ENCODE measurements at regions not wholly inside any gene's neighbourhood (a gene's known extent, or its start where the extent isn't known, plus 50 kb on each side); places are given as distances from the start of the nearest gene placed in this dataset.

DNA sequence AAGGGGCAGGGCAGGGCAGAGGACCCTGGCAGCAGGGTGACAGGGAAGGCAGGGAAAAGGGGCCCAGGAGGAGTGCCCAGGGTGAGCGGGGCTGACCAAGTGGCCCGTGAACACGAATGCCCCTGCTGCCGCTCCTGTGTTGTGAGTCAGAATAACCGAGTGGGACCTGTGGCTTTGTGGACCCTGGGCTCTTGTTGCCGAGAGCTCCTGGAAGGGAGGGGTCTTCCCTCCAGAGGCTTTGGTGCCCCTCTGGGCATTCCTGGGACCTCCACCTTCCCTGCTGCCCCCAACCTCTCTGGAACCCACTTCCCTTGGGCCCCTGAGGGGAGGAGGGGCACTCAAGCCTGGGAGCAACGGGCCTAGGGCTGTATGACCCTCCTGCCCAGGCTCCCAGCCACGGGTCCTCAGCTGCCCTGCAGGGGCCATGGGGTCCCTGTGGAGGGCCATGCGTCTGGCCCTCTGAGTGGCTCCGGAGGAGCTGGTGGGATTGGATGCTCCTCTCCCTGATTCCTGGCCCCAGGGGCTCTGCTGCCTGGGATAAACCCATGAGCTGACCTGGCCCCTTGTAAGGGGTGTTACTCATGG, 319.4 kb downstream of the TMEM121 start:
- Mint-ChIP-seq H3K27me3 (no peaks in the 10 kb centered on the region), H3K4me3 (no peak overlapping the region), H3K4me1 (no peaks in the 10 kb centered on the region), H3K27ac (no peak overlapping the region), H3K9me3 (no peaks in the 10 kb centered on the region)
- ATAC-seq, result no peak
- no peak for DNase-seq

DNA sequence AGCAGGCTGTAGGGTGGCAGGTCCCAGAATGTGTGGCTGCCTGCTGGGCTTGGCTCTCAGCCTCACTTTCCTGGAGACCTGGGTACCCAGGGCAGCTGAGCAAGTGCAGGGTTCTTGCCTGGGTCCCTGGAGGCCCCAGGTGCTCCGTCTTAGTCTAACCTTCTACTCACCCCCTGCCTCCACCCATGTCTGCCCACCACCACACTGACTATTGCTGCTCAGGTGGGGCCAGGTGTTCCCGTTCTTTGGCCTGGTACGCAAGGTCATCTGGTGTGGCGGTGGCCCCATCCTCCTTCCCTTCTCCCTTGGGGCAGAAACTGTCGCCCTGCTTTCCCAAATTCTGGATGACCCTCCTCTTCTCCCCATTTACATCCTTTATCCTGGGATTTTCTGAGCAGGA, 319.9 kb downstream of the TMEM121 start:
- Mint-ChIP-seq H3K27ac (peak overlapping the region in 1 of 2 donors; percentile 65), H3K4me3 (no peak overlapping the region), H3K9me3 (no peaks in the 10 kb centered on the region), H3K4me1 (no peaks in the 10 kb centered on the region), H3K27me3 (no peaks in the 10 kb centered on the region)
- no peak for DNase-seq
- ATAC-seq, result no peak

DNA sequence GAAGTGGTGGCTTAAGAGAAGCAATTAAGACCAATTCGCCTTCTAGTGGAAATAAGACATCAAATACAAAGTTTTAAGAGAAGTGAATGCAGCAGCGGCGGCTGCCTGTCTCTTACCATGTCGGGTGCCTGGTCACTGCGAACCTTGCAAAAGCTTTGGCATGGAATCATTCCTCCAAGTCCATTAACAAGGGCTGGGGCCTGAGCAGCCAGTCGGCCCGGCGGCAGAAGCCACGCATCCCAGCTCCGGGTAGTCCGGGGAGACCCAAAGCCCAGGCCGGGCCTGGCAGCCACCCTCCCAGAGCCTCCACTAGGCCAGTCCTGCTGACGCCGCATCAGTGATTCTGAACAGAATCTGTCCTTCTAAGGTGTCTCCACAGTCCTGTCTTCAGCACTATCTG, 321.0 kb downstream of the TMEM121 start:
- no peaks in the 10 kb centered on the region for H3K4me1 Mint-ChIP-seq
- ATAC-seq, result no peak
- no peaks in the 10 kb centered on the region for H3K9me3 Mint-ChIP-seq
- H3K27me3 Mint-ChIP-seq, result no peaks in the 10 kb centered on the region
- no peak overlapping the region for H3K27ac Mint-ChIP-seq
- DNase-seq, result no peak
- no peak overlapping the region for H3K4me3 Mint-ChIP-seq

DNA sequence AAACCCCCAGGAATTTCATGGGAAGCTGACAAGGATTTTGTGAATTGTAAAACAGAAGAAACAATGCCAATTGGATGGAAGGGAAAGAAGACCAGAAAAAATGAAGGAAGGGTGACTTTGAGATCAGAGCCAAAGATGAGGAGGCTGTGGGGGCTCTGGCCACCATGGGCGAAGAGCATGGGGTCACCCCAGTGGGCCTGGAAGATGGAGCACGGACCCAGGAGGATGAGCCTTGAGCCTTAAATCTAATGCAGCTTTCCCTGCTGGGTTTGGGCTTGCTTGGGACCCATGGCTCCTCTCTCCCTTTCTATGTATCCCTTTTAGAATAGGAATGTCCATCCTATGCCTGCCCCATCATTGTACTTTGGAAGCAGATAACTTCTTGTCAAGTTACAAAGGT, 322.2 kb downstream of the TMEM121 start:
- H3K27me3 Mint-ChIP-seq, result no peaks in the 10 kb centered on the region
- H3K4me3 Mint-ChIP-seq, result no peak overlapping the region
- no peak overlapping the region for H3K27ac Mint-ChIP-seq
- ATAC-seq (no peak), DNase-seq (no peak)
- H3K4me1 Mint-ChIP-seq, result peaks cover 5% of the 10 kb centered on the region
- H3K9me3 Mint-ChIP-seq, result no peaks in the 10 kb centered on the region

DNA sequence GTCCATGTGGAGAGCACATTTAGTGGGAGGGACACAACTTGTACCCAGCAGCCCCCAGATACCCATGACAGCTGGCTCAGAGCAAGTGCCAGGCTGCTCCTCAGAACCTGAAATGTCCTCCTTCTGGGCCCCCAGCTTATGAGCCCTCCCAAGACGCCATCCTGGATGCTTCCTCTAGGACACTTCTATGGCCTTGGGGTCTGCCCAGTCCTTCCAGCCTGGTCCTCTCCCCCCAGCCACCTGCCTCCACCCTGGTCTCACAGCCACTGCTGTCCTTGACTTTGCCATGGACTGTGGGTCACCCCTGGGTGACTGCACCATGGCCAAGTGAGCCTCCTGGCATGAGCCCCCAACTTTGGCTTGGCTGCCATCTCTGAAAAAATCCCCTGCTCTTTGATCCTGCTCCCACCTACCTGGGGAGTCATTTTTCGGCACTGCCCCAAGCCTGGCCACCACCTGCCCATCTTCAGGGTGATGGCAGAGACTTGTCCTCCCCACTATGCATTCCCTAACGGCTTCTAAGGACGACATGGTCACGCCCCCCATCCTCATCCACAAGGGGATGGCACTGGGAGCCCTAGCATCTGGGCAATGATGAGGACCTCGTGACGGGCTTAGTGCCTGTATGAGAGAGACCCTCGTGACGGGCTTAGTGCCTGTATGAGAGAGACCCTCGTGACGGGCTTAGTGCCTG, 323.7 kb downstream of the TMEM121 start:
- no peaks in the 10 kb centered on the region for H3K27me3 Mint-ChIP-seq
- DNase-seq (no peak), ATAC-seq (no peak)
- no peak overlapping the region for H3K4me3 Mint-ChIP-seq
- H3K9me3 Mint-ChIP-seq, result no peaks in the 10 kb centered on the region
- H3K4me1 Mint-ChIP-seq, result peaks cover 16% of the 10 kb centered on the region
- no peak overlapping the region for H3K27ac Mint-ChIP-seq

DNA sequence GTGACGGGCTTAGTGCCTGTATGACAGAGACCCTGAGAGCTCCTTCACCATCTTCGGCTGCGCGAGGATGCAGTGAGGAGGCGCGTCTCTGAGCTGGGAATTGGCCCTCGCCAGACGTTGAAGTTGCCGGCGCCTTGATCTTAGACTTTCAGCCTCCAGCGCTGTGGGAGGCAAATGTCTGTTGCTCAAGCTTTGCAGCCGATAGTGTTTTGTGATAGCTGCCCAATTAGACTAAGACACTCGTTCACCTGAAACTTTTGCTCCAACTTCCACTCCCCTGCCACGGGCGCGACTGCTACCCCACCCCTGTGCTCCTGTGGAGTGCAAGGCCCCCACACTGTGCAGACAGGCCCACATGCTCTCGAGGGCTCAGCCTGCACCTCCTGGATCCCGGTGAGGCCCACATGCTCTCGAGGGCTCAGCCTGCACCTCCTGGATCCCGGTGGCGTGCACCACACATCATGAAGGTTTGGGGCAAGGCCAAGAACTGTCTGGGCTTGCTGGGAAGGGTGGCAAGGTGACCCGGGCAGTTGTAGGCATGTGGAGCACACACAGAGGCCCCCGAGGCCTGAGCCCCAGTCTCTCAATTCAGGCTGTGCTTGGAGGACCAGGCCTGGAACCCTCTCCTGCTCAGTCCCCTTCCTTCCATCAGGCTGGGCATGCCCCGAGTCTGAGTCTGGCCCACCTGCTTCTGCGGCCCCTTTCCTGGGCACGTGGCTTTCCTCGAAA, 324.6 kb downstream of the TMEM121 start:
- no peaks in the 10 kb centered on the region for H3K27me3 Mint-ChIP-seq
- DNase-seq (peak in 1 of 2 donors; percentile 7), ATAC-seq (no peak)
- H3K4me3 Mint-ChIP-seq, result no peak overlapping the region
- peak overlapping the region in 1 of 2 donors; percentile 48 for H3K27ac Mint-ChIP-seq
- no peaks in the 10 kb centered on the region for H3K9me3 Mint-ChIP-seq
- peaks cover 24% of the 10 kb centered on the region for H3K4me1 Mint-ChIP-seq

DNA sequence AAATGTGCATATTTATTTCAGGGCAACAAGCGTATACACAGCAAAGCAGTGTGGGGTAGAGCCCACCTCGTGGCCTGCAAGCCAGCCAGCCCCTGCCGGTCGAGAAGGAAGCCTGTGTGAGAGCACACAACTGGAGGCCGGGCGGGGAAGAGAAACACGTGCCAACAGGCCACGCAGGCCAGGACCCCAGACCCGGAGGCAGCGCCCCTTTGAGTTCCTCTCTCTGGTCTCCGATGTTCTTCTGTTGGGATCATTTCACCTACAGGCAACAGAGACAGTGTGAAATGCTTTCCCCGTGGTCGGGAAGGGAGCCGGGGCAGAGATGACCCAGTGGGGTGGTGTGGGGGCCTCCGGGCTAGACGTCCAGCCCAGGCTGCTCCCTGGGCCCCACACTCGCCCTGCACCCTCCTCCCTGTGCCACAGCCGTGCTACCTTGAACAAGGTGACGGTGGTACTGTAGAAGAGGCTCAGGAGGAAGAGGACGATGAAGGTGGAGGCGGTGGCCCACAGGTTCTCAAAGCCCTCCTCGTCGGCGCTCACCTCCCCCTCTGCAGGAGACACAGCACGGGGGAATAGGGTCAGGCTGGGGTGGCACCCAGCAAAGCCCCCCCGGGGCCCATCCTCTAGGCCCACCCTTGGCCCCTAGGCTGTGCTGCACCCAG, 325.5 kb downstream of the TMEM121 start:
- Mint-ChIP-seq H3K4me1 (peaks cover 30% of the 10 kb centered on the region), H3K27me3 (no peaks in the 10 kb centered on the region), H3K9me3 (no peaks in the 10 kb centered on the region), H3K4me3 (no peak overlapping the region), H3K27ac (peak overlapping the region in 1 of 2 donors; percentile 48)
- DNase-seq, result no peak
- ATAC-seq, result peak; percentile 39

DNA sequence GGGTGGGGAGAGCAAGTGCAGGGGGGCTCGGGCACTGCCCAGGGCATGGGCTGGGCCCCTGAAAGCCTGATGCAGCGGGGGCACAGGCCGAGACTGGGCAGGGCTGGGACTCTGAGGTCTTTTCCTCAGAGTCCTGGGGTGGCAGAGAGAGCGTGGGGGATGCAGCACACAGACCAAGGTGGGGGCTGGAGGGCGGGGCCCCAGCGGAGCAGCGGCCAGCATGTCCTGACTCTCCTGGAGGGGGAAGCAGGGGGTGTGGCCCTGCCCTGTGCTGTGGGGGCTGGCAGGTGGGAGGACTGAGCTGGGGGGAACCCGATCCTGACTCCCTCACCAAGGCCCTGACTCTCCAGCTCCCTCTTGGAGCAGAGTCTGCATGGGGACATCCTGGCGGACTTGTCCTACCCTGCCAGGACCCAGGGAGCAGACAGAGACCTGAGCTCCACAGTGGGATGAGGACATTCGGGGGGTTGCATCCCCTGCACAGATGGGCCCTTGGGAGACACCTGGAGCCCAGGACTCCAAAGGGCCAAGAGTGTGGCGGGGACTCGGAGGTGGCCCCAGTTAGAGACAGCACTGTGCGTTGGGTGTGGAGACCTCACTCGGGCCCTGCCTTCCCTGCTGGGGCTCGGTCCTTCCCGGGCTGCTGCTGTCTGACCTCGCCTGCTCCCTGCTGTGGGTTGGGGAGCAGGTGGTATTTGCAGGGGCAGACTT, 326.1 kb downstream of the TMEM121 start:
- Mint-ChIP-seq H3K4me1 (peaks cover 31% of the 10 kb centered on the region), H3K27me3 (no peaks in the 10 kb centered on the region), H3K9me3 (no peaks in the 10 kb centered on the region), H3K4me3 (no peak overlapping the region), H3K27ac (peak overlapping the region in 1 of 2 donors; percentile 63)
- peak; percentile 24 for ATAC-seq
- peak in 1 of 2 donors; percentile 7 for DNase-seq

DNA sequence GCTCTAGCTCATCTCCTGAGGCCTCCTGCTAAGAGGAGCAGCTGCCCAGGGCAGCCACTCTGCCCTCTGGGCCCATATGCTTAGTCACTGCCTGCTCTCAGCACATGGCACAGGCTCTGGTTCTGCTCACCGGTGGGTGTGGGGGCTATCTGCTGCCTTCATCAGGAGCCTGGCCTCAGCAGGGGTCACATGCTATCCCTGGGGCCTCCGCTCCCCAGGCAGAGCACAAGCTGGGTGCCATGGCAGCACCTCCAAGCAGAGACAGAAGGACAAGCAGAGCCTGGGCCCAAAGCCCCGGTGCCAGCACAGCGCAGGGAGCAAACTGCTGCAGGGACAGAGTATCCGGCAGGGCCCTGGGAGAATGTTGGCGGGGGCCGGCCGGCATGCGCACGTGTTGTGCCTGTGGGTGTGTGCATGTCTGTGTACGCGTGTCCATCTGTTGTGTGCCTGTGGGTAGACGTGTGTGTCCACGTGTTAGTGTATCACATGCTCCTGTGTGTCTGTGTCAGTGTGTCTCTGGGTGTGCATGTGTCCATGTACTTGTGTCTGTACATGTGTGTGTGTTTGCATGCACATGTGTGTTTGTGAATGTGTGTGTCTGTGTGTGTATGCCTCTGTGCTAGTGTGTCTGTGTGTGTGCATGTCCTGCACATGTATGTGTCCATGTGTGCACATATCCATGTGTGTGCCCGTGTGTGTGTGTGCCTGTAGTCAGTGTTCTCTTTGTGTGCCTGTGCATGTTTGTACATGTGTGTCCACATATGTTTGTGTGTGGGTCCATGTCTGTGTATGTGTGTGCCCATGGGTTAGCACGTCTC, 326.9 kb downstream of the TMEM121 start:
- DNase-seq (no peak), ATAC-seq (no peak)
- no peaks in the 10 kb centered on the region for H3K9me3 Mint-ChIP-seq
- H3K4me3 Mint-ChIP-seq, result no peak overlapping the region
- H3K27ac Mint-ChIP-seq, result peak overlapping the region in 1 of 2 donors; percentile 81
- H3K4me1 Mint-ChIP-seq, result peaks cover 32% of the 10 kb centered on the region
- no peaks in the 10 kb centered on the region for H3K27me3 Mint-ChIP-seq

DNA sequence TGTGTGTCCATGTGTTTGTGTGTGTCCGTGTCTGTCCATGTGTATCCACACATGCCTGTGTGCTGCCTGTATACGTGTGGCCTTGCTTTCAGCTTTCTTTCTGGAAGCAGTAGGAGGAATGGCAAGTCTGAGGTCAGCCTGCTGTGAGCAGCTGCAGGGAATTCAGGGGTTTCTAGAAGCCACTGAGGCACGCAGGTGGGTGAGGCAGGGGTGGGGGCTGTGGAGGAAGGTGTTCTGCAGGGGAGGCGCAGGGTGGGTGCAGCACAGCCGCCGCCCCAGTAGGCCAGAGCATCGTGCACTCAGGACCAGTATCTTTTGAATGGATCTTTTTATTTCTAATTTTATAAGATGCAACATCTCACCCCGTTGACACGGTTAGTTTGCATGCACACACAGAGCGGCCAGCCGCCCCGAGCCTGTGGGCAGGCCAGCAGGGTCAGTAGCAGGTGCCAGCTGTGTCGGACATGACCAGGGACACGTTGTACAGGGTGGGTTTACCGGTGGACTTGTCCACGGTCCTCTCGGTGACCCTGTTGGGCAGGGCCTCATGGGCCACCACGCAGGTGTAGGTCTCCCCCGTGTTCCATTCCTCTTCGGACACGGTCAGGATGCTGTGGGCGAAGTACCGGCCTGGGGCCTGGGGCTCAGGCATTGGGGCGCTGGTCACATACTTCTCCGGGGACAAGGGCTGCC, 327.7 kb downstream of the TMEM121 start:
- peak overlapping the region in 1 of 2 donors; percentile 83 for H3K27ac Mint-ChIP-seq
- no peaks in the 10 kb centered on the region for H3K9me3 Mint-ChIP-seq
- DNase-seq (no peak), ATAC-seq (no peak)
- H3K4me3 Mint-ChIP-seq, result no peak overlapping the region
- H3K4me1 Mint-ChIP-seq, result peaks cover 38% of the 10 kb centered on the region
- no peaks in the 10 kb centered on the region for H3K27me3 Mint-ChIP-seq

DNA sequence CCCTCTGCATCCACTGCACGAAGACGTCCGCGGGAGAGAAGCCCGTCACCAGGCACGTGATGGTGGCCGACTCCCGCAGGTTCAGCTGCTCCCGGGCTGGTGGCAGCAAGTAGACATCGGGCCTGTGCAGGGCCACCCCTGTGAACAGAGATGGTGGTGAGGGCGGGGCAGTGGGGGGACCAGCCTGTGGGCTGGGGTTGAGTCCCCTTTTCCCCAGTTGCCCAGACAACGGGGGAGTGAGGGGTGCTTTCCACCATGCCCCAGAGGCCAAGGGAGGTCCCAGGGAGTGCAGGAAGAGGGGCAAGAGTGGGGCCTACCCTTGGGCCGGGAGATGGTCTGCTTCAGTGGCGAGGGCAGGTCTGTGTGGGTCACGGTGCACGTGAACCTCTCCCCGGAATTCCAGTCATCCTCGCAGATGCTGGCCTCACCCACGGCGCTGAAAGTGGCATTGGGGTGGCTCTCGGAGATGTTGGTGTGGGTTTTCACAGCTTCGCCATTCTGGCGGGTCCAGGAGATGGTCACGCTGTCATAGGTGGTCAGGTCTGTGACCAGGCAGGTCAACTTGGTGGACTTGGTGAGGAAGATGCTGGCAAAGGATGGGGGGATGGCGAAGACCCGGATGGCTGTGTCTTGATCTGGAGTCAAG, 328.3 kb downstream of the TMEM121 start:
- DNase-seq, result no peak
- no peak for ATAC-seq
- Mint-ChIP-seq H3K27me3 (no peaks in the 10 kb centered on the region), H3K4me3 (no peak overlapping the region), H3K4me1 (peaks cover 42% of the 10 kb centered on the region), H3K27ac (peak overlapping the region in 1 of 2 donors; percentile 83), H3K9me3 (no peaks in the 10 kb centered on the region)

DNA sequence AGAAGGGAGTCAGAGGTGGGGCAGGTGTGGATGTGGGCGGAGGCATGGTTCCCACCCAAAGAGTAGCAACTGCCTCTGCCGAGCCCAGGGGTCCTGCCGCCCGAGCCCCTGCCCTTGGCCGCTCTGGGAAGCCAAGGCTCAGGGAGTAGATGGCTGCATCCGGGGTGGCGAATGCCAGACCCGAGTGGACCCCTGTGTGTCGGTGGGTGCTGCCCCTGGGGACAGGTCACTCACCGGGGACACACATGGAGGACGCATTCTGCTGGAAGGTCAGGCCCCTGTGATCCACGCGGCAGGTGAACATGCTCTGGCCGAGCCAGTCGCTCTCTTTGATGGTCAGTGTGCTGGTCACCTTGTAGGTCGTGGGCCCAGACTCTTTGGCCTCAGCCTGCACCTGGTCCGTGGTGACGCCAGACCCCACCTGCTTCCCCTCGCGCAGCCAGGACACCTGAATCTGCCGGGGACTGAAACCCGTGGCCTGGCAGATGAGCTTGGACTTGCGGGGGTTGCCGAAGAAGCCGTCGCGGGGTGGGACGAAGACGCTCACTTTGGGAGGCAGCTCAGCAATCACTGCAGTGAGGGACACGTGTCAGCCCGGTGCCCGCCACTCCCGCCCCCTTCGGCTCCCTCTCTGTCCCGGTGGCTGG, 329.0 kb downstream of the TMEM121 start:
- H3K27ac Mint-ChIP-seq, result no peak overlapping the region

DNA sequence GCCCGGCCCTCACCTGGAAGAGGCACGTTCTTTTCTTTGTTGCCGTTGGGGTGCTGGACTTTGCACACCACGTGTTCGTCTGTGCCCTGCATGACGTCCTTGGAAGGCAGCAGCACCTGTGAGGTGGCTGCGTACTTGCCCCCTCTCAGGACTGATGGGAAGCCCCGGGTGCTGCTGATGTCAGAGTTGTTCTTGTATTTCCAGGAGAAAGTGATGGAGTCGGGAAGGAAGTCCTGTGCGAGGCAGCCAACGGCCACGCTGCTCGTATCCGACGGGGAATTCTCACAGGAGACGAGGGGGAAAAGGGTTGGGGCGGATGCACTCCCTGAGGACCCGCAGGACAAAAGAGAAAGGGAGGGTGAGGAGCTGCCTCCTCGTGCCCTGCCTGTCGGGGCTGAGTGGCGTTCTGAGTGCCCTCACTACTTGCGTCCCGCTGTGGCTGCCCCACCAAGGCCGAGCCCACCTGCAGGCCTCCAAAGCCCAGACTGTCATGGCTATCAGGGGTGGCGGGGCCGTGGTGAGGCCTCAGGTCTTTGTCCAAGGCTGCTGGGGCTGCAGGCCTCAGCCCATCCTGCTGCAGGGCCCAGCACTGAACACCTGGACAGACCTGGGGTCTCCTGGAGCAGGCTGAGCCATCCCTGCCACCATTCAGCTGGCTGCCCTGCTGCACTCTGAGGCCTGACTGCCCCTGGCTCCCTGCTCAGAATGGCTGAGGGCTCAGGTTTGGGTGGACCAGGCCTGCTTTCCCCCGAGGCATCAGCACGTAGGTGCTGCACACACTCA, 329.7 kb downstream of the TMEM121 start:
- ATAC-seq (no peak), DNase-seq (no peak)
- Mint-ChIP-seq H3K4me1 (peaks cover 51% of the 10 kb centered on the region), H3K27me3 (no peaks in the 10 kb centered on the region), H3K4me3 (peak overlapping the region in 1 of 2 donors; percentile 25), H3K9me3 (no peaks in the 10 kb centered on the region), H3K27ac (peak overlapping the region in 1 of 2 donors; percentile 63)

More for the DNA sequence above, 329.0 kb downstream of the TMEM121 start:
- H3K9me3 Mint-ChIP-seq, result no peaks in the 10 kb centered on the region
- no peaks in the 10 kb centered on the region for H3K27me3 Mint-ChIP-seq
- H3K4me1 Mint-ChIP-seq, result peaks cover 44% of the 10 kb centered on the region
- DNase-seq, result peak in 1 of 2 donors; percentile 8
- no peak for ATAC-seq
- no peak overlapping the region for H3K4me3 Mint-ChIP-seq

All from stimulated activated naive CD8-positive, alpha-beta T cell treated with anti-CD3 and anti-CD28 coated beads, Interleukin-15, amount 100 ng/mL, for 72 hours (primary cell).